Neuronal stem cell (in vitro differentiated cells): ENCODE measurements at regions not wholly inside any gene's neighbourhood (a gene's known extent, or its start where the extent isn't known, plus 50 kb on each side); places are given as distances from the start of the nearest gene placed in this dataset.

ENCODE experiments used
- DNase-seq: peaks from one replicate; pipeline ENCODE4 v3.0.0-alpha.2; 2013; ENCODE audit warnings: low spot score
- H2AFZ ChIP-seq: one replicate; pipeline ENCODE4 v1.6.1; 2013; ENCODE audit warnings: mild to moderate bottlenecking, low read length, inconsistent platforms
- H2AK5ac ChIP-seq: 2 replicates; pipeline ENCODE4 v1.6.1; 2013; ENCODE audit warnings: low read depth, mild to moderate bottlenecking, inconsistent platforms, low read length, moderate library complexity, mixed read lengths
- H2BK120ac ChIP-seq: 2 replicates; pipeline ENCODE4 v1.6.1; 2013; ENCODE audit warnings: low read depth, mild to moderate bottlenecking, inconsistent platforms, low read length, moderate library complexity, mixed read lengths
- H2BK12ac ChIP-seq: one replicate; pipeline ENCODE4 v1.6.1; 2013; ENCODE audit warnings: low read length, inconsistent platforms
- H2BK15ac ChIP-seq: 2 replicates; pipeline ENCODE4 v1.6.1; 2013; ENCODE audit warnings: mild to moderate bottlenecking, low read length, inconsistent platforms, mixed read lengths
- H2BK5ac ChIP-seq: one replicate; pipeline ENCODE4 v1.6.1; 2013; ENCODE audit warnings: inconsistent platforms, mild to moderate bottlenecking, low read length, moderate library complexity
- H3K14ac ChIP-seq: one replicate; pipeline ENCODE4 v1.6.1; 2013; ENCODE audit warnings: low read length, inconsistent platforms
- H3K18ac ChIP-seq: 2 replicates; pipeline ENCODE4 v1.6.1; 2013; ENCODE audit warnings: low read length, inconsistent platforms
- H3K23ac ChIP-seq: 2 replicates; pipeline ENCODE4 v1.6.1; 2013; ENCODE audit warnings: low read depth, mild to moderate bottlenecking, mixed read lengths, low read length, inconsistent platforms; ENCODE audit not compliant: poor library complexity
- H3K27ac ChIP-seq: replicated peaks from 3 replicates; pipeline ENCODE4 v1.5.1; 2013; ENCODE audit warnings: low read length, inconsistent platforms
- H3K27me3 ChIP-seq, 3 experiments: 2 replicates each; pipeline ENCODE4 v1.6.1; 2013; ENCODE audit warnings: low read length in 3 of 3, mild to moderate bottlenecking in 2 of 3, inconsistent platforms in 1 of 3, low read depth in 1 of 3, mixed read lengths in 1 of 3, moderate library complexity in 1 of 3; ENCODE audit not compliant: control insufficient read depth in 3 of 3, insufficient read depth in 3 of 3
- H3K36me3 ChIP-seq, 2 donors: replicated peaks in 1 of 2; 2 replicates each; pipeline ENCODE4 v1.6.1; 2013; ENCODE audit warnings: low read length in 2 of 2; ENCODE audit not compliant: control insufficient read depth in 2 of 2, insufficient read depth in 2 of 2
- H3K4ac ChIP-seq: 2 replicates; pipeline ENCODE4 v1.6.1; 2013; ENCODE audit warnings: inconsistent platforms, mild to moderate bottlenecking, low read length, moderate library complexity
- H3K4me1 ChIP-seq, 2 donors: 1 replicate in 1 of 2; 2 replicates in 1 of 2; pipeline ENCODE4 v1.6.1; 2013; ENCODE audit warnings: low read length in 2 of 2, low read depth in 1 of 2; ENCODE audit not compliant: control insufficient read depth in 2 of 2, insufficient read depth in 1 of 2
- H3K4me2 ChIP-seq: one replicate; pipeline ENCODE4 v1.6.1; 2013; ENCODE audit warnings: mild to moderate bottlenecking, low read length, inconsistent platforms; ENCODE audit not compliant: insufficient read depth, poor library complexity, severe bottlenecking
- H3K4me3 ChIP-seq, 2 donors: 2 replicates each; pipeline ENCODE4 v1.5.1; 2013; ENCODE audit warnings: low read length in 2 of 2, mild to moderate bottlenecking in 2 of 2, inconsistent platforms in 1 of 2, moderate library complexity in 1 of 2
- H3K79me1 ChIP-seq: one replicate; pipeline ENCODE4 v1.6.1; 2013; ENCODE audit warnings: low read depth, mild to moderate bottlenecking, inconsistent platforms, low read length, moderate library complexity
- H3K9ac ChIP-seq: one replicate; pipeline ENCODE4 v1.6.1; 2013; ENCODE audit warnings: mild to moderate bottlenecking, low read depth, low read length, inconsistent platforms; ENCODE audit not compliant: poor library complexity
- H3K9me3 ChIP-seq, 2 donors: replicated peaks in 1 of 2; 2 replicates each; pipeline versions ENCODE3 to v1.6.1; 2013; ENCODE audit warnings: low read length in 2 of 2, mild to moderate bottlenecking in 2 of 2, inconsistent platforms in 1 of 2, low read depth in 1 of 2, mixed read lengths in 1 of 2, moderate library complexity in 1 of 2; ENCODE audit not compliant: control insufficient read depth in 2 of 2, insufficient read depth in 1 of 2
- H4K8ac ChIP-seq: one replicate; pipeline ENCODE4 v1.6.1; 2013; ENCODE audit warnings: low read depth, mild to moderate bottlenecking, inconsistent platforms, low read length, moderate library complexity
- H4K91ac ChIP-seq: one replicate; pipeline ENCODE4 v1.6.1; 2013; ENCODE audit warnings: low read length, low read depth, mild to moderate bottlenecking, inconsistent platforms; ENCODE audit not compliant: poor library complexity
- WGBS, 2 donors: extraction: QIAGEN DNeasy Blood & Tissue Kit; methylation state at CpG; one replicate each; pipeline ENCODE4 v1.1.7; 2013; ENCODE audit warnings: missing lambda C conversion rate in 2 of 2, mixed read lengths in 1 of 2; ENCODE audit not compliant: insufficient read length in 2 of 2, insufficient replicate concordance in 1 of 2; ENCODE audit errors: extremely low coverage in 2 of 2; 5-methylcytosine and 5-hydroxymethylcytosine counted together

DNA sequence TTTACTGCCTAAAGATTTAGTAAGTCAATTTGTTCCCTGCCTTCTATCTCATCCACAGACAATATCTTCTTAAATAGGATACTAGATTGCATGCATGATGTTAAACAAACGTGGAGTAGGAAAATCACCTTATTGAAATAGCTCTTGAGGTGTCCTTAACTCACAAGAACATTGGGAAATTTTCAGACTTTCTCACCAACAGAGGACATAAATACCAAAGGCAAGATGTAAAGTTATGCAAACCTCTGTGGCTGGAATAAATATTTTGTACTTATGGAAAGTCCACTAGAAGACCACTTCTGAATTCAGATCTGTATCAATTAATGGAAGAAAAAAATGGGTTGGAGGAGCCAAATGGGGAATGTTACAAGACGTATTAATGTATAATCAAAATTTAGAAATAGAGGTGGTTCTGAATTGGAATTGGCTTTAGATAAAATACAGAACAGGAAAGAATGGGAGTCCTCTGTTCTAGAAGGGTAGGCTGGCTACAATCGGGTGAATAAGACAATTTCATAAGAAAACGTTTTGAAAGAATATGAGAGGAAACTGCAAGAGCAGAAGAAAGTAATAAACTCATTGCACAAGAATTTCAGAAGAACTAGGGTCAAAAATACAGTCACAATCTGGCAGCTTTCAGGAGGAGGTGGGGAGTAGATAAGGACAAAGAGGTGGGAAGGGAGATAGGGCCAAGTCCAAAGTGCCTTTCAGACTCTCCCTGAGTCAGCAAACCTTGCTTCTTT is 69.3 kb upstream of the FN1 start:
- no peak overlapping the region for H3K18ac ChIP-seq

DNA sequence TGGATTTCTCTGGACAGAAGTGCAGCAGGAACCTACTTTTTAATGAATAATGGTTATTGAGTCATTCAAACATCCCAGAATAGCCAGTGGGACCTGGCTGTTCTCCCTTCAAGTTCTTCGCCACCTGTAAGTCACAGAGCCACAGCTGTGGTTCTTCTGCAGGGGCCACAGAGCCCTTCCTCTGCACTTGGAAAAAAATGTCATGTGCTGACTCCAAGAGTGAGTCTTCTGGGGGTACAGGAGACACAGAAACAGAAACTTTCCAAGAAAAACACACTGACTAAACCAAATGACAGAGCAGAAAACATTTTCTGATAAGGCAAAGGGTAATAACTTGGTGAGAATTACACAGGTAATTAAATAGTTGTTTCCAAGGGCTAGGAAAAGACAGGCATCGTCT is 68.7 kb upstream of the FN1 start:
- Histone ChIP-seq H3K23ac (no peak overlapping the region), H4K91ac (no peak overlapping the region), H3K4ac (no peak overlapping the region), H3K9ac (no peak overlapping the region), H3K18ac (no peak overlapping the region), H2BK15ac (no peak overlapping the region), H4K8ac (no peak overlapping the region), H3K27me3 (no peaks in the 10 kb centered on the region), H3K79me1 (no peaks in the 10 kb centered on the region), H3K4me1 (no peaks in the 10 kb centered on the region), H2AFZ (no peak overlapping the region), H3K27ac (no peak overlapping the region), H2AK5ac (no peak overlapping the region), H3K14ac (no peak overlapping the region), H2BK12ac (no peak overlapping the region), H3K36me3 (no peaks in the 10 kb centered on the region), H3K4me2 (no peak overlapping the region), H3K9me3 (no peaks in the 10 kb centered on the region), H3K4me3 (no peak overlapping the region), H2BK120ac (no peak overlapping the region), H2BK5ac (no peak overlapping the region)
- no peak for DNase-seq
- no CpG with 5 or more reads among the region's 2 CpGs for WGBS, 2 donors

More for the DNA sequence above, 69.3 kb upstream of the FN1 start:
- Histone ChIP-seq H3K4ac (no peak overlapping the region), H2AK5ac (no peak overlapping the region), H3K27ac (no peak overlapping the region), H3K36me3 (no peaks in the 10 kb centered on the region), H3K9me3 (no peaks in the 10 kb centered on the region), H2BK12ac (no peak overlapping the region), H3K27me3 (no peaks in the 10 kb centered on the region), H2BK5ac (no peak overlapping the region), H3K4me2 (no peak overlapping the region), H3K14ac (no peak overlapping the region), H3K79me1 (no peaks in the 10 kb centered on the region), H3K4me1 (no peaks in the 10 kb centered on the region), H3K9ac (no peak overlapping the region), H2BK15ac (no peak overlapping the region), H4K91ac (no peak overlapping the region), H2BK120ac (no peak overlapping the region), H3K23ac (no peak overlapping the region), H4K8ac (no peak overlapping the region), H2AFZ (no peak overlapping the region), H3K4me3 (no peak overlapping the region)
- no CpG with 5 or more reads among the region's 4 CpGs for WGBS, 2 donors
- no peak for DNase-seq

DNA sequence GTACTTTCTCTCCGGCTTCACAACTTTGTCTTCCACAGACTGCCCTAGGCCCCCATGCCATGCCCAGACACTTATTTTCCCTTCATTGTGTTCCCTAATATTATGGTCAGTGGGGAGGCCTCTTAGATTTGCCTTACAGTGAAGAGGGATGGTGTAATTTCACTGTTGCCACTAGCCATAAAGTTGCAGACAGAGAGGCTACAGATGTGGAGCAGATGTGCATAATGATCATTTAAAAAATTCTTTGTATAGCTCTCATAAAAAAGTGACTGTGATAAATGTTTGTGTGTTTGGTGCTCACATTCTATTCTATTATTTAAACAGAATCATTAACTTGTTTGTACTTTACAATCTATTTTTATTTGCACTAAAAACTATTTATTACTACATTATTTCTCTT is 67.5 kb upstream of the FN1 start:
- Histone ChIP-seq H3K9me3 (no peaks in the 10 kb centered on the region), H3K4me2 (no peak overlapping the region), H2BK15ac (no peak overlapping the region), H3K79me1 (no peaks in the 10 kb centered on the region), H2BK12ac (no peak overlapping the region), H3K27ac (no peak overlapping the region), H2AFZ (no peak overlapping the region), H3K36me3 (no peaks in the 10 kb centered on the region), H3K4ac (no peak overlapping the region), H3K23ac (no peak overlapping the region), H2BK5ac (no peak overlapping the region), H3K14ac (no peak overlapping the region), H2BK120ac (no peak overlapping the region), H4K91ac (no peak overlapping the region), H4K8ac (no peak overlapping the region), H3K27me3 (no peaks in the 10 kb centered on the region), H3K18ac (no peak overlapping the region), H3K9ac (no peak overlapping the region), H3K4me1 (no peaks in the 10 kb centered on the region), H3K4me3 (no peak overlapping the region), H2AK5ac (no peak overlapping the region)
- WGBS, 2 donors, result no CpG with 5 or more reads among the region's 1 CpG
- no peak for DNase-seq

DNA sequence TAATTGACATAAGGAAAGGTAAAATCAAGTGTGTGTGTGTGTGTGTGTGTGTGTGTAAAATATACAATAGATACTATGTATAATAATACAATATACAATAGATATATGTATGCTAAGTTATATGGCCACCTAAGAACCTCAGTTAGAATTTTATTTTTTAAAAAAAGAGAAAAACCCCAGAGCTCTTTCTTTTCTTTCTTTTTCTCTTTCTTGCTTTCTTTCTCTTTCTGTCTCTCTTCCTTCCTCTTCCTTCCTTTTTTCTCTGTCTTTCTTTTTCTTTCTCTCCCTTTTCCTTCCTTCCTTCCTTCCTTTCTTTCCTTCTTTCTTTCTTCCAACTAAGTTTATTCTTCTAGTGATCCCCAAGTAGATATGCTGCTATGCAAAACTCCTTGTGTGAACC is 64.6 kb upstream of the FN1 start:
- H3K18ac ChIP-seq, result no peak overlapping the region
- H3K9me3 ChIP-seq, result no peaks in the 10 kb centered on the region
- H3K79me1 ChIP-seq, result no peaks in the 10 kb centered on the region
- no peak overlapping the region for H2BK12ac ChIP-seq
- H3K4me2 ChIP-seq, result no peak overlapping the region
- no peak overlapping the region for H2BK15ac ChIP-seq
- no peak overlapping the region for H2BK120ac ChIP-seq
- no peak overlapping the region for H2AFZ ChIP-seq
- no peak overlapping the region for H3K4ac ChIP-seq
- H3K9ac ChIP-seq, result no peak overlapping the region
- no peak overlapping the region for H3K23ac ChIP-seq
- no peak overlapping the region for H4K91ac ChIP-seq
- H3K27me3 ChIP-seq, result no peaks in the 10 kb centered on the region
- no peaks in the 10 kb centered on the region for H3K4me1 ChIP-seq
- H3K14ac ChIP-seq, result no peak overlapping the region
- no peaks in the 10 kb centered on the region for H3K36me3 ChIP-seq
- H2AK5ac ChIP-seq, result no peak overlapping the region
- H3K4me3 ChIP-seq, result no peak overlapping the region
- no peak overlapping the region for H4K8ac ChIP-seq
- H3K27ac ChIP-seq, result no peak overlapping the region
- DNase-seq, result no peak
- H2BK5ac ChIP-seq, result no peak overlapping the region
